NK-92 treated with Interleukin-12 subunit alpha and Interleukin-12 subunit beta, amount 100 ng/mL, for 24 hours (cell line): ENCODE measurements at regions not wholly inside any gene's neighbourhood (a gene's known extent, or its start where the extent isn't known, plus 50 kb on each side); places are given as distances from the start of the nearest gene placed in this dataset.

Experiments
- DNase-seq: peaks from one replicate; lab custom pipeline; 2025; lab: John Stamatoyannopoulos, UW

- DNase-seq: no peak
Observed at GRCh38 chr1:95671098-95671497, 437.1 kb downstream of the RWDD3 start.

GRCh38 chr1:95679262-95679661, 445.3 kb downstream of the RWDD3 start:
- DNase-seq: no peak

DNA sequence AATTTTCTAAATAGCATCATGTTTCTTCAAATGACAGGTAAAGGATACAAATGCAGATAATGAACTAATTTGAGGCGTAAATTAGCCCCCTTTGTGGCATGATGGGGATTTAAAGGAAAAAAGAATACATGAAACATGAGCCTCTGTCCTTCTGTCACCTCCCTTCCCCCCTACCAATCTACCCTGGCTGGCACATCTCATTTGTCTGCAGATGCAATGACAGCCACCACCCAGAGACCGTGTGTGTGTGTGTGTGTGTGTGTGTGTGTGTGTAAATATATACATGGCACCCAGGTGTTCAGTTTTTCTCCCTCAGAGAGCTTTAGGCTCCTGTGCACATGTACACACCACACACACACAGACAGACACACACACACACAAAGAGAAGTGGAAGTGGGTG, 451.1 kb downstream of the RWDD3 start:
- DNase-seq: no peak

- no peak for DNase-seq
Observed at GRCh38 chr1:95686217-95686616, 452.2 kb downstream of the RWDD3 start.

GRCh38 chr1:95699149-95699953, 465.3 kb downstream of the RWDD3 start:
- DNase-seq: no peak

DNA sequence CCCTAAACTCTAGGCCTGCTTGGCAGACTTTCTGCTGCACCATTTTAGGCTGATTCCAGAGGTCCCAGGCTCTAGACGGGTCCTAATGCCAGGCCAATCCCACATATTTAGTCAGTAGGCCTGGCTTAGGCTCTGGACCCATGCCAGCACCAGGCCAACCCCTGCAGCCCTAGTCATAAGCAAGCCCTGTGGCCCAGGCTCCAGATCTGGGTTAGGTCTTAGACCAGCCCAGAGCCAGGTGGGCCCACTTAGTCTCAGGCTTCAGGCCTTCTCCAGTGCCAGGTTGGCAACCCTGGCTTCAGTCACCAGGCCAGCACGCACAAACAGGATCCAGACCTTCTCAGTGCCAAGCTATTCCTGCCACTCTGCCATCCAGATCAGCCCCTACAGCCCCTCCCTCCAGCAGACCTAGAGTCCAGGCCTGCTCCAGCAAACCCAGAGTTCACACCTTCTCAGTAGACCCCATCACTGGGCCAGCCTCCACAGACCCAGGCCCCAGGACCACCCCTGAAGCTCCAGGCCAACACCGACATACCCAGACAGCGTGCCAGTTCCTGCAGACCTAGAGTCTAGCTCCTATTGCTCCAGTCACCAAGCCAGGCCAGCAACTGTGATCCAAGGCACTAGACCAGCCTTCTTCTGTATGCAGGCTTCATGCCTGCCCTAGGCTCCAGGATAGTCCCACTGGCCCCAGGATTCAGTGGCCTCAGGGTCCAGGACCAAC, 467.6 kb downstream of the RWDD3 start:
- no peak for DNase-seq

DNA sequence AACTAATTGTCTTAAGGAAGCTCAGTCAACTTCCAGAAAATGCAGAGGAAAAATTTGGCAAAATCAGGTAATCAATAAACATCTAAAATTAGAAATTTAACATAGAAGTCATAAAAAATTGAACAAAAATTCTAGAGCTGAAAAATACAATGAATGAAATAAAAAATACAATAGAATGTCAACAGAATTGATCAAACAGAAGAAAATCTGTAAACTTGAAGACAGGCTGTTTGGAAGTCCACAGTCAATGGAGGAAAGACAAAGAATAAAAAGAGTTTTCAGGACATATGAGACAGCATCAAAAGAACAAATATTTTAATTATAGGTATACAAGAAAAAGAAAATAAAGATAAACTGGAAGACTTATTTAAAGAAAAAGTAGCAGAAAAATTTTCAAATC, 469.0 kb downstream of the RWDD3 start:
- DNase-seq: no peak

GRCh38 chr1:95716097-95716496, 482.1 kb downstream of the RWDD3 start:
- no peak for DNase-seq

DNA sequence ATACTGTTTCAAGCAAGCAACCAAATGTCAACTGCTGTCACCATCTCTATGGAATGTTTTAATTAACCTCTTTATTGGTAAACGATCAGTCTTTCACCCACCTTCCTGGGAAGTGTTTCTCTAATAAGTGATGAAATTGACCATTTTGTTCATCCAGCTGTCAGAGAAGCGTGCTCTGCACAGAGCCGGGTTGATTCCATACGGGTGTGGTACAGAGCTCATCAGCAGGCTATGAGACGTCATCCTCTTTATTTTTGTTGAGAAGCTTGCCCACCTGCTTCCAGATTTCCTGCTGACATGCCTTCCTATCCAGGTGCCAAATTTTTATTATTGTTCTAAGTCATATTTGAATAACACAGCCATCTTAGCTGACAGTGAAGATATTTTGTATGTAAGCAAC, 482.5 kb downstream of the RWDD3 start:
- DNase-seq: no peak

GRCh38 chr1:95723346-95723745, 489.3 kb downstream of the RWDD3 start:
- DNase-seq: no peak

- no peak for DNase-seq
Observed at GRCh38 chr1:95728841-95729240, 494.8 kb downstream of the RWDD3 start.

DNA sequence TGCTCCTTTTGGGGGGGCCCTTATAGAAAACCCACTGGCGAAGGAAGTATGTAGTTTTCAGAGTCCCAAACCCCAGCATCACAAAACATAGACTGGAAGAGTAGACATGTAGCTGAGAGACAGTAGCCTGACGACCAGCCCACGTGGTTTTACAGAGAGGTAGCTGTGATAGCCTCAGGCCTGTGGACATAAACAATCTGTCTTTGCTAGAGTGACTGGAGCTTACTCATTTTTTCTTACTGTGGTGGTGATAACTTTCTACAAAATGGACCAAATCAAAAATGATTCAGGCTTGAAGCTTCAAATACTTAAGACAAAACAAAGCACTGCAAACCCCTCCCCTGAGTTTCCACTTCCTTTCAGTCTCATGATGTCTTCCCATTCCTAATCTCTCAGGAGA, 497.0 kb downstream of the RWDD3 start:
- DNase-seq: no peak

- no peak for DNase-seq
Observed at GRCh38 chr1:95731466-95731865, 497.5 kb downstream of the RWDD3 start.

DNA sequence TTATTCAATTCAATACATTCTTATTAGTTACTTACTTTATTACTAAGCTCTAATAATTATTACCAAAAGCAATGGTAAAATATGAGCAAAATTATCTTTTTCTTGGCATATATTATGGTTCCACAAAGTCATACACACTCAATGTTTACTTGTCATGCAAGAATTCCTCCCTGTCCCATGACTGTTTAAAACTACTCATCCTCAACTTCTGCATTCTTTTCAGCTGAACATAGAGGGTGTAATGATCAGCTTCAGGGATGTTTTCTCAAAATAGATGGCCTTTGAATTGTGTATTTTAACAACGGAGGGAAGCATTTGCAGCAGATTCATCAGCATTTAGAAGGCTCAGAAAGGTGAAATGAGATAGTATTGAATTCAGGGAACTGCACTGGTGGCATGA, 499.0 kb downstream of the RWDD3 start:
- DNase-seq: no peak

GRCh38 chr1:95733671-95734070, 499.7 kb downstream of the RWDD3 start:
- DNase-seq: no peak

- DNase-seq: no peak
Observed at GRCh38 chr1:95734560-95734959, 500.6 kb downstream of the RWDD3 start.

- DNase-seq: no peak
Observed at GRCh38 chr1:95742591-95743089, 508.6 kb downstream of the RWDD3 start.

GRCh38 chr1:95744731-95745130, 510.7 kb downstream of the RWDD3 start:
- DNase-seq: no peak

GRCh38 chr1:95752515-95753381, 518.7 kb downstream of the RWDD3 start:
- no peak for DNase-seq

DNA sequence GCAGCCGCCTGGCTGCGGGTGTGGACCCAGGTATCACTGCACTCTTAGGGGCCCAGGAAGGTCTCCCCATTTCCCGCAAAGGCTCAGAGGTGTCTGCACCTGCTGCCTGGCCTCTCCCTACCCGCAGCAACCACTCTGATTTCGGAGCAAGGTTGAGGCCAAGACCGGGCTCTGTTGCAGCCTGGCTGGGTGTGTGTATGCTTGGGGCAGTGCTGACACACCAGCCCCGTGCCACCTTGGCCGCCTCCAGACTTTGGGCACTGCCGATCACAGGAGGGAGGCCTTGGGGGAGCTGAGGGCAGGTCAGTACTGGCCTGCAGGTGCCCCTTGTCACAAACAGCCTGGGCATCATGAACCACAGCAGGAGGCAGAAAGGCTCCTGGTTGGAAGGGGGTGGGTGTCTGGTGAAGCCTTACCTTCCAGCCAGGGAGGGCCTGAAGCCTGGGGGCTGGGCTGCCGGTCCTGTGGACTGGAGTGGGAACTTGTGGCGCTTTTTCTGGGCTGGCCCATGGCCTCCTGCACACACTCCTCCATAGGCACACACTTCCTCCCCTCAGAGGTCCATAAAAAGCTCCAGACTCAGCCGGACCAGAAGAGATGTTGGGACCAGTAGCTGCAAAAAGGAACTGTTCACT, 519.5 kb downstream of the RWDD3 start:
- no peak for DNase-seq

DNA sequence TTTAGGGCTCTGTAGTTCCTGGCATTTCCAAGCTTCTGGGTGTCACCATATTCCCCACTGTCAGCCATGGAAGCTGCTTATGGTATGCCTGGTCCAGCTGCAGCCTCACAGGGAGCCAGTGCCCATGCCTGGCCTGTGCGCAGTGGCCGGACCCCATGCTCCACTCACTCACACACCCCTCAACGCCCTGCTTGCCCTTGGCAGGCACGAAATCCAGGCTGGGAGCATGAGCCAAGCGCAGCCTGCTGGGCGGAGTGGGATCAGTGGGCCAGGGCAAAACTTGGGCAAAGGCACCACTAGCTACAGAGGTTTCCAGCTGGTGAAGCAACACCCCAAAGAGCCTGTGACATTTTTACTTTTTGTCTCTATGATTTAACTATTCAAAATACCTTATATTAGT, 520.4 kb downstream of the RWDD3 start:
- no peak for DNase-seq

- no peak for DNase-seq
Observed at GRCh38 chr1:95766036-95766435, 532.0 kb downstream of the RWDD3 start.
